Stimulated activated naive CD8-positive, alpha-beta T cell treated with anti-CD3 and anti-CD28 coated beads, Interleukin-15, Interleukin-2, amounts not matched to agents 100 ng/mL and 50 ng/mL, for 24 hours (primary cell): ENCODE measurements at regions not wholly inside any gene's neighbourhood (a gene's known extent, or its start where the extent isn't known, plus 50 kb on each side); places are given as distances from the start of the nearest gene placed in this dataset.
"Not testable (repeated sequence)": the region's sequence is repeated elsewhere in the genome, so short reads cannot be mapped to it uniquely, and the experiment has no call there.

Experiments
- H3K27ac Mint-ChIP-seq: one replicate; pipeline ENCODE4 v1.8.0; 2021; ENCODE audit warnings: mild to moderate bottlenecking, mixed read lengths
- H3K27me3 Mint-ChIP-seq: one replicate; pipeline ENCODE4 v1.8.0; 2021; ENCODE audit warnings: mixed read lengths
- H3K36me3 Mint-ChIP-seq: one replicate; pipeline ENCODE4 v1.8.0; 2021; ENCODE audit warnings: low read depth, mixed read lengths
- H3K4me1 Mint-ChIP-seq: one replicate; pipeline ENCODE4 v1.8.0; 2021; ENCODE audit warnings: low read depth, mixed read lengths
- H3K4me3 Mint-ChIP-seq: one replicate; pipeline ENCODE4 v1.8.0; 2021; ENCODE audit warnings: mild to moderate bottlenecking, mixed read lengths
- H3K9me3 Mint-ChIP-seq: one replicate; pipeline ENCODE4 v1.8.0; 2021; ENCODE audit warnings: mixed read lengths

- no peak overlapping the region for H3K27ac Mint-ChIP-seq
- no peaks in the 10 kb centered on the region for H3K27me3 Mint-ChIP-seq
- H3K36me3 Mint-ChIP-seq = no peaks in the 10 kb centered on the region
- H3K4me1 Mint-ChIP-seq = no peaks in the 10 kb centered on the region
- H3K4me3 Mint-ChIP-seq = no peak overlapping the region
- H3K9me3 Mint-ChIP-seq = peaks cover 3% of the 10 kb centered on the region
These were observed 74.8 kb upstream of the ATP1B1 start for GRCh38 chr1:169031566-169032224.

DNA sequence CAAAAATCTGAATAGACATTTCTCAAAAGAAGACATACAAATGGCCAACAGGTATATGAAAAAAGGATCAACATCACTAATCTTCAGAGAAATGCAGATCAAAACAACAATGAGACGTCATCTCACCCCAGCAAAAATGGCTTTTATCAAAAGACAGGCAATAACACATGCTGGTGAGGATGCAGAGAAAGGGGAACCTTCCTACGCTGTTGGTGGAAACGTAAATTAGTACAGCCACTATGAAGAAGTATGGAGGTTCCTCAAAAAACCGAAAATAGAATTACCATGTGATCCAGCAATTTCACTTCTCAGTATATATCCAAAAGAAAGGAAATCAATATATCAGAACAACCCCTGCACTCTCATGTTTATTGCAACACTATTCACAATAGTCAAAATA is 65.1 kb upstream of the ATP1B1 start:
- peaks cover 42% of the 10 kb centered on the region for H3K4me1 Mint-ChIP-seq
- H3K4me3 Mint-ChIP-seq = no peak overlapping the region
- H3K27me3 Mint-ChIP-seq = no peaks in the 10 kb centered on the region
- H3K9me3 Mint-ChIP-seq = peaks cover 9% of the 10 kb centered on the region
- no peaks in the 10 kb centered on the region for H3K36me3 Mint-ChIP-seq
- no peak overlapping the region for H3K27ac Mint-ChIP-seq

DNA sequence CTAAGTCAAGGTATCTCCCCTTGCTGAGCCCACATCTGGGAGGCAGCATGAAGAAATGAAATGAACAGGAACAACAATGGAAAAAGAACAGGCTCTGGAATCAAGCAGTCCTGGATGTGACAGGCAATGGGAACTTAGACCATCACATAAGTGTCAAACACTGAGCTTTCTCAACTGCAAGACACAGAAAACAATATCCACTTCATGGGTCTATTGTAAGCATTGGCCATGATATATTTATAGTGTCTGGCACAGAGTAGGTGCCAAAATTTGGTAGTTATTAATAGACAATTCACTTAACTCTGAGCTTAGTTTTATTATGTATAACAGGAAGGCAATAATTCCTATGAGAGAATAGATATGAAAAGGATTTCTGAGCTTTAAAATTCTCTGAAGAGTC is 64.1 kb upstream of the ATP1B1 start:
- Mint-ChIP-seq H3K27me3 (no peaks in the 10 kb centered on the region), H3K4me3 (no peak overlapping the region), H3K4me1 (peaks cover 53% of the 10 kb centered on the region), H3K36me3 (no peaks in the 10 kb centered on the region), H3K9me3 (no peaks in the 10 kb centered on the region), H3K27ac (no peak overlapping the region)

GRCh38 chr1:169043823-169044222 is 62.7 kb upstream of the ATP1B1 start:
- Mint-ChIP-seq H3K27ac (peak overlapping the region; percentile 13), H3K4me3 (no peak overlapping the region), H3K4me1 (peaks cover 67% of the 10 kb centered on the region), H3K36me3 (no peaks in the 10 kb centered on the region), H3K9me3 (no peaks in the 10 kb centered on the region), H3K27me3 (no peaks in the 10 kb centered on the region)

DNA sequence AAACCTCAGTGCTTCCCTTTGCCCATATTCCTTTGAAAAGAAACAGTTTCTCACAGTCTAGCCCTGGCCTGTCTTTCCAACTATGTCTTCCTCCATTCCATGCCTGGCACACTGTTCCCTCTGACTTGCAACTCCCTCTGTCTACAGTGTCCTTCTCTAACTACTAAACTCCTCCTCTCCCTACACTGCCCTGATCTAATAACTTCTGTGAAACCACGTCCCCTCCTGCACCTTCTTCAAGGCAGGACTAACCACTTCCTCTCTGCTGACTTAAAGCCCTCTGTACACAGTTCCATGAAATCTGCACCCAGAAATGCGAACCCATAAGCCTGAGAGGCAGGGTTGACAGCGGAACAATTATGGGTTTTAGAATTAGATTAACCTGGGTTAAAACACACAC is 62.2 kb upstream of the ATP1B1 start:
- no peaks in the 10 kb centered on the region for H3K36me3 Mint-ChIP-seq
- no peaks in the 10 kb centered on the region for H3K9me3 Mint-ChIP-seq
- peak overlapping the region; percentile 54 for H3K4me3 Mint-ChIP-seq
- H3K4me1 Mint-ChIP-seq = peaks cover 72% of the 10 kb centered on the region
- H3K27ac Mint-ChIP-seq = peak overlapping the region; percentile 77
- no peaks in the 10 kb centered on the region for H3K27me3 Mint-ChIP-seq

- H3K4me1 Mint-ChIP-seq = peaks cover 78% of the 10 kb centered on the region
These were observed 61.5 kb upstream of the ATP1B1 start for GRCh38 chr1:169044971-169045370.

GRCh38 chr1:169046671-169047070 is 59.8 kb upstream of the ATP1B1 start:
- Mint-ChIP-seq H3K36me3 (no peaks in the 10 kb centered on the region), H3K9me3 (no peaks in the 10 kb centered on the region), H3K4me3 (no peak overlapping the region), H3K27ac (no peak overlapping the region), H3K27me3 (no peaks in the 10 kb centered on the region), H3K4me1 (peaks cover 85% of the 10 kb centered on the region)

More at GRCh38 chr1:169044971-169045370, 61.5 kb upstream of the ATP1B1 start:
- Mint-ChIP-seq H3K27ac (peak overlapping the region; percentile 77), H3K36me3 (no peaks in the 10 kb centered on the region), H3K9me3 (no peaks in the 10 kb centered on the region), H3K4me3 (no peak overlapping the region), H3K27me3 (no peaks in the 10 kb centered on the region)

GRCh38 chr1:169047074-169047473 is 59.4 kb upstream of the ATP1B1 start:
- Mint-ChIP-seq H3K36me3 (no peaks in the 10 kb centered on the region), H3K27ac (peak overlapping the region; percentile 41), H3K4me3 (no peak overlapping the region), H3K4me1 (peaks cover 85% of the 10 kb centered on the region), H3K27me3 (no peaks in the 10 kb centered on the region), H3K9me3 (no peaks in the 10 kb centered on the region)

GRCh38 chr1:169048043-169048442 is 58.4 kb upstream of the ATP1B1 start:
- Mint-ChIP-seq H3K27me3 (no peaks in the 10 kb centered on the region), H3K27ac (peak overlapping the region; percentile 45), H3K9me3 (no peaks in the 10 kb centered on the region), H3K4me3 (no peak overlapping the region), H3K4me1 (peaks cover 76% of the 10 kb centered on the region), H3K36me3 (no peaks in the 10 kb centered on the region)

GRCh38 chr1:169049258-169049938 is 57.1 kb upstream of the ATP1B1 start:
- H3K4me1 Mint-ChIP-seq = peaks cover 63% of the 10 kb centered on the region
- H3K9me3 Mint-ChIP-seq = no peaks in the 10 kb centered on the region
- no peak overlapping the region for H3K4me3 Mint-ChIP-seq
- H3K36me3 Mint-ChIP-seq = no peaks in the 10 kb centered on the region
- H3K27ac Mint-ChIP-seq = peak overlapping the region; percentile 68
- H3K27me3 Mint-ChIP-seq = peaks cover 4% of the 10 kb centered on the region

DNA sequence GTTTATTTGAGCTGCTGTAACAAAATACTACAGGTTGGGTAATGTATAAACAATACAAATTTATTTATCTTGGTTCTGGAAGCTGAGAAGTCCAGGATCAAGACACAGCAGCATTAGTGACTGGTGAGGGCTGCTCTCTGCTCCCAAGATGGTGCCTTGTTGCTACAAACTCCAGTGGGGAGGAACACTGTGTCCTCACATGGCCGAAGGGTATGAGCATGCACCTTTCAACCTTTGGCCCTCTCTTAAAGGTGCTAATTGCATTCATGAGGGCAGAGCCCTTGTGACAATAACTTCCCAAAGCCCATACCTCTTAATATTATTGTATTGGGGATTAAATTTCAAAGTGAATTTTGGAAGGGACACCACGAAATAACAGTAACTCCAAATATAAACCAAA is 55.3 kb upstream of the ATP1B1 start:
- Mint-ChIP-seq H3K36me3 (no peaks in the 10 kb centered on the region), H3K9me3 (no peaks in the 10 kb centered on the region), H3K4me3 (no peak overlapping the region), H3K27me3 (peaks cover 4% of the 10 kb centered on the region), H3K4me1 (peaks cover 45% of the 10 kb centered on the region), H3K27ac (no peak overlapping the region)

DNA sequence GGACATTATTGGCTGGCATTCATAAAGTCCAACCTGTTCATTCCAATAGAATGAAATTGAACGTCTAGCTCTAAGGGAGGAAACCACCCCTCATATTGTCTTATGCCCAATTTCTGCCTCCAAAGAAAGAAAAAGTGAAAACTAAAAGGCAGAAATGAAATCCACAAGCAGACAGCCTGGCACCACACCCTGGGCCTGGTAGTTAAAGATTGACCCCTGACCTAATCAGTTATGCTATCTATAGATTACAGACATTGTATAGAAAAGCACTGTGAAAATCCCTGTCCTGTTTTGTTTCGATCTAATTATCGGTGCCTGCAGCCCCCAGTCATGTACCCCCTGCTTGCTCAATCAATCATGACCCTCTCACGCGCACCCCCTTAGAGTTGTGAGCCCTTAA is 54.3 kb upstream of the ATP1B1 start:
- not testable (repeated sequence) for H3K27me3 Mint-ChIP-seq, H3K4me3 Mint-ChIP-seq, H3K27ac Mint-ChIP-seq, H3K9me3 Mint-ChIP-seq, H3K36me3 Mint-ChIP-seq
- H3K4me1 Mint-ChIP-seq = peaks cover 35% of the 10 kb centered on the region

DNA sequence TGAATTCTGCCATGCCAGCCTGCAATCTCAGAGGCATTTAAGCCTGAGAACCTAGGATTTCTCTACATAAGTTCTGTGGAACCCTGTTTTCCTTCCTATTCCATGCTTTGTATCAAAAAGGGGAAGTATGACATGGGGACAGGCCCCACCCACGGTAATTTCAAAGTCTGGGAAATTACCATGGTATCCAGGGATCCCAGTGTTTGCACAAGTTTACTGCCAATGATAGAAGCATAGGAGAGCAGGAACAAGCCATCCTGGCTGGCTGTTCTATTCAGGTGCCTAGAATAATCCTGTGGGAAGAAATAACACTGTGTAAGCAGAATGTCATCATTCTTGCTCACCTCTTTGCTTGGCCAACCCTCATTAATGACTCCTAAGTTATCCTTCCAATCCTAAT is 53.8 kb upstream of the ATP1B1 start:
- no peaks in the 10 kb centered on the region for H3K36me3 Mint-ChIP-seq
- H3K4me1 Mint-ChIP-seq = peaks cover 29% of the 10 kb centered on the region
- no peak overlapping the region for H3K27ac Mint-ChIP-seq
- no peak overlapping the region for H3K4me3 Mint-ChIP-seq
- no peaks in the 10 kb centered on the region for H3K9me3 Mint-ChIP-seq
- peaks cover 4% of the 10 kb centered on the region for H3K27me3 Mint-ChIP-seq

- H3K27ac Mint-ChIP-seq = no peak overlapping the region
- H3K36me3 Mint-ChIP-seq = no peaks in the 10 kb centered on the region
- peaks cover 4% of the 10 kb centered on the region for H3K27me3 Mint-ChIP-seq
- H3K9me3 Mint-ChIP-seq = no peaks in the 10 kb centered on the region
- no peak overlapping the region for H3K4me3 Mint-ChIP-seq
- peaks cover 25% of the 10 kb centered on the region for H3K4me1 Mint-ChIP-seq
These were observed 53.3 kb upstream of the ATP1B1 start for GRCh38 chr1:169053196-169053595.
